Stimulated activated CD4-positive, alpha-beta T cell treated with anti-CD3 and anti-CD28 coated beads, Interleukin-2, amount 100 ng/mL, for 48 hours (primary cell): ENCODE measurements at regions not wholly inside any gene's neighbourhood (a gene's known extent, or its start where the extent isn't known, plus 50 kb on each side); places are given as distances from the start of the nearest gene placed in this dataset.

ENCODE experiments used
- DNase-seq, 2 donors: peaks; one replicate each; pipeline ENCODE4 v3.0.0-alpha.2; 2020

DNA sequence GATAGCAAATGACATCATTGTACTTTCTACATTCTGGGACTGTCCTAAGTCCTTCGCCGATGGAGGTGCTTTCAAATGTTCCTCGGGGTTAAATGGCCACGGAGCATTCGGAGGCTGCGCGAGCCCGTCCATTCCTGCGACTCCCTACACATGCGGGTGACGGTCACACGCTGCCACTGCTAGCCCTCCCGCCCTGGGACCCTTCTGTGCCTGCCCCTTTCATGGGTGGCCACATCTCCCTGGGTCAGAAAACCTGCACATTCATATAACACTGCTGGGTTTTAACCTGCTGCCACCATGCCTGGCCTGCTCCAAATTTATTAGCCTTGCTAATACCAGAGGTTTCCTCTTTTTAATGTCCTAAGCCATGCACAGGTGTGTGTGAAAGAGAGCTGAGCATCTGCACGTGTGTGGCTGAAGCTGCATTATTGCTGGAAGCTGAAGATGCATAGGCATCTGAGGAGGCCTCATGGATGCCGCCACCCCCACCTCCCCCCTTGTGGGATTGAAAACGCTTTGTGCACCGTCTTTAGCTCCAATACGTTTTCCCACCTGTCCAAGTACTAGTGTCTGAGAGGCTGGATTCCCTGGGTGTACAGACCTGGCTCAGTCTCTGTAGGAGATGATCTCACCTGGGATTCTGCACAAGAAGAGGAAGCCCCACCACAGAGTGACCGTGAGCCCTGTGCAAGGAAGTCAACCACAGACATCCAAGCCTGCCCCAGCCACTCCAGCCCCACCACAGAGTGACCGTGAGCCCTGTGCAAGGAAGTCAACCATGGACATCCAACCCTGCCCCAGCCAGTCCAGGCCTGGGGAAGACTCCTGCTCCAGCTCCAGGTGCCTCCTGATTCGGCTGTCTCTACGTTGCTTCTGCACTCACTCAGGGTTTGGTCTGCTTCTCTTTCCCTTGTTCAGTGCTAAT, 626.4 kb downstream of the BRD1 start:
- DNase-seq = no peak

DNA sequence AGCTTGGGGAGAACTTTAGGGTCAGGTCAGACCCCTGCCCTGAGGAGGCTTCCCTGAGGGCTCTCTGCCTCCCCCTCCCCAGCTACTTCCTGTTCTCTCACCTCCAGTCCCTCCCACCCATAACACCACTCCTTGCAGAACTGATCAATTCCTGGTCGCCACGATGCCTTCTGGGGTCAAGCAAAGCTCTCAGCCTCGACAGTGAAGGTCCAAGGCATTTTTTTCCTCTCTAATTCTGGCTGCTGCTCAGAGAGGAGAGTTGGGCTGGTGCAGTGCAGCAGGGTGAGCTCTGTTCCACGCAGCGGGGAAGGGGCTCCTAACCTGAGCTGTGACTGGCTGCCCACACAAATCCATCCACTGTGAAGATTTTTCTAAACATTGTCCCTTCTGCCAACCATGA, 628.4 kb downstream of the BRD1 start:
- no peak for DNase-seq

- DNase-seq = no peak
These were observed 629.0 kb downstream of the BRD1 start for GRCh38 chr22:49198705-49199084.

DNA sequence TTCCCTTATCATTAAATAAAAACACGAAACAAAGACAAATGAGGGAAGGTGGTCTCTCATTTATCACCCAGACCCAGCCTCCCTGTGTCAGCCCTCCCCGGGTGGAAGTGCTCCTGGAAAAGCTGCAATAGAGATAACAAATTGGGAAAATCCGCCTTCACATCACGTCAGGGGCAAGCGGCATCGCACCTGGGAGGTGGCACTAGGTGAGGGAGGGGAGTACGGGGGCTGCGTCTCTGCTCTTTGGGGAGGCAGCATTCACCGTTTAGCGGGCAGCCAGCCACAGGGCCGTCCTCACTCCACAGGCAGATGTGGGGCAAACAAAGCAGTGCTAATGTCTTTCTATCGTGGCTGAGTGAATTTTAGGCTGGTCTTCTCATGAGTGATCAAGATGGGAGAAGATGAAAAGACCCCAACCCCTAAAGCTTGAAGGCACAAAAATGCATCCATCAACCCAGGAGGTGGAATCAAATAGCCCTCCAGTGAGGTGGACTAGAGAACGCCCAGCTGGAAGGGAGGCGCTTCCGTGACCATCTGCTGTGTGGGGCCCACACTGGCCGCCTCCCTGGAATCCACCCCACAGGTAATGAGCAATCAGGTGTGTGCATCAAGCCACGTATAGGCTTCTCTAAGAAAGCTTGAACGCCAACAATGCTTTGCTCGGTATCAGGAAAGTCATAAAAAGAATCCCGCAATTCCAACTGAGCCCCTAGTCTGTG, 629.5 kb downstream of the BRD1 start:
- DNase-seq = no peak

GRCh38 chr22:49197505-49197904, 630.2 kb downstream of the BRD1 start:
- no peak for DNase-seq

- DNase-seq = no peak
These were observed 631.6 kb downstream of the BRD1 start for GRCh38 chr22:49196046-49196511.

- DNase-seq = no peak
These were observed 632.0 kb downstream of the BRD1 start for GRCh38 chr22:49195636-49196035.

DNA sequence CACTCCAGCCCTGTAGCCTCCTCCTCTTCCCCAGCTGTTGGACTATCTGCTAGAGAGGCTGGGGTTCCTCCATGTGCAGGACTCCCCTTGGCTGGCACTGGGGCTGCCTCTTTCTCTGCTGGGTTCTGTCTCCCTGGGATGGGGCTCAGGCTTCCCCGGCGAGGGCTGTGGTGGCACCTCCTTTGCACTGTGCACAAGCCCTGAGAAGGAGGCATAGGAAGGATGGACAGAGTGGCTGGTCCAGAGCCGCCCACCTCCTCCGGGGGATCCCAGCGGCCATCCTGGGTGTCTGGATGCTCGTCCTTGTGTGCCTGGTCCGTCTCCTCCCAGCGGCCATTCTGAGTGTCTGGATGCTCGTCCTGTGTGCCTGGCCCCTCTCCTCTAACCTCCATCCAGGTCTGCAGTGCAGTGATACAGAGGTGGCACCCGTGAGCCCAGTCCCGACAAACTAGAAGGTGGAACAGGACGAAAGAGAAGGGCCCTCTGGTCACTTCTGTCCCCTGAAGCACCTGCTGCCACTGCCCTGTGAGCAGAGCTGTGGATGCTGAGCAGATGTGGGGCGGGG, 633.7 kb downstream of the BRD1 start:
- DNase-seq = no peak

DNA sequence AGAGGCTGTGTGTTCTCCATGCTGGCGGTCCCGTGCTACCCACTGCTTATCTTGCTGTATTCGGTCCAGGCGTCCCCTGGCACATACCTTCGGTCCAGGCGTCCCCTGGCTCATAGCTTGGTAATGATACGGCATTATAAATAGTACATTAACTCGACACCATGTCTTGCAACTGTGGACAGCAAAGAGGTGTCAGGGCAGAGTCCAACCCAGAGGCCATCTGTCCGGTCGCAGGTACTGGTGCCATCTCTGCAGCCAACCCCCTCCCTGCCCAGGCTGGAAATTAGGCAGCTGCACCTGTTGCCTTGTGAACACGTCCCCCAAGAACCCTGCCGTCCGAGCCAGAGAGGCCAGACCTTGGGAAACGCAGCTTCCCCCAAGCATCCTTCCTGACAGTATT, 634.3 kb downstream of the BRD1 start:
- DNase-seq = no peak

DNA sequence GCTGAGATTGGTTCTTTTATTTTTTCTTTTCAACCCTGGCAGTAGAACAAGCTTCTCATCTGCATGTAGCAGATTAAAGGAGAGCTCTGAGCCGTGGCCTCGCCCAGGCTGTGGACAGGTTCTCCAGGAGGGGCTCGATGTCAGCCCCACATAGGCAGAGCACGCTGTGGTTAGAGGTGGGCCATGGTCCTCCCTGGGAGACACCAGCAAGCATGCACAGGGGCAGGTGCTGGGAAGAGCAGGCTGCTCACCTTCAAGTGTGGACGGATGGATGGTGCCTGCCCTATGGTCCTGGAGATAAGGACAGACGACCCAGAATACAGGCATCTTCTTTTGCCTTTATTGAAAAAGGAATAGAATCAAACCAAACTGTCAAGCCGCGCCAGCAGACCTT, 634.8 kb downstream of the BRD1 start:
- DNase-seq = no peak

DNA sequence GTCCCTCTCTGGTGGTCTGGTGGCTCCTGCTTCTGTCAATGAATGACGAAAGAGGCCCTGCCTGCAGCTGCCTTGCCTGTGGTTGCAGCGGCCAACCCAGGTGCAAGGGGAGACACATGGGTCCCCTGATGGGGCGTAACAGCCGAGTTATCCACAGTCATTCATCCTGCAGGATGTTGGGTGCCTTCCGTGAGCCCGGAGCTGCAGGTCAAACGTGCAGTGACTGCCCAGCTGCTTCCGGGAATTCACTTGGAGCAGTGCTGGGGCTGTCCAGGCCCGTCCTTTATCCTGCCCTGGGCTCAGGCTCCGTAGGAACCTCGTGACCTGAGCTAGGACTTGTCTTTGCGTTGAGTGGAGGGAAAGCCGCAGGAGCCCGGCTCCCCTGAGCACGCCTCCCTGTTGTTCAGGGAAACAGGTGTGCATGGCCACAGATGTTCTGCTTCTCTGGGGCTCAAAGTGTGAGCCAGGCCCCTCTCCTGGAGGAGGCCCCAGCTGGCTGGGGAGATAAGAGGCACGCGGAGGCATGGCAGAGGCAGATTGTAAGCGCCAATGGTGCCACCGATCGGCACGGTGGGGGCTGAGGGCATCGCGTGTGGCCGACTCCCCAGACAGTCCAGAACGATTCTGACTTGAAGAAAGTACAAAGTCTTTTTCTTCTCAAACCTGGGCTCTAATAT, 635.4 kb downstream of the BRD1 start:
- no peak for DNase-seq

- DNase-seq = no peak
These were observed 636.1 kb downstream of the BRD1 start for GRCh38 chr22:49191506-49191980.

DNA sequence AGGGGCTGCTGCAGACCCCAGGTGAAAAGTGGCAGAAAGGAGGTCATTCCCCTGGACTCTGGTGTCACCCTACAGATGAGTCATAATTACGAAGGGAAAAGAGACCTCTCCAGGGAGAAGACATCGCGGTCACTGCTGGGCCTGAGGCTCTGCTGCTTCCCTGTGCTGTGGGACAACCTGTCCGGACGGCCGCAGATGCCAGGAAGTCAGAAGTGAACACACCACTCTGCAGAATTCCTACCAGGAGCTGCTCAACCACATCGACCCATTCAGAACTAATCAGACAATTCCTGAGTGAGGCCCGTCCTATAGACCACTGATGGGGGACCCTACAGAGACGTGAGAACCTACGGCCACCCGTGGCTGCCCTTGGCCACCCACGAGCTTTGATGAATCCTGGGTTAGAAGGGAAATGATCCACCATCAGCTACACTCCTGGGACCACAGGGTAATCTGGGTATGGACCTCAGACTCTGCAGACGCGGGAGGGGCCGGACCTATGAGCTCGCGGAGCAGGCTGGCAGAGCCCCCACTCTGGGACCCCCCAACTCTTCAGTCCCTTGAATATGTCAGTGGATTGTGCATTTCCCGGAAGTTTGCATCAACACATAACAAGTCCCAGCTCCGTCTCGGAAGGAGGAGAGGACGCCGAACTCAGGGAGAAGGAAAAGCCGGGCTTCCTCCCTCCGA, 636.7 kb downstream of the BRD1 start:
- no peak for DNase-seq

GRCh38 chr22:49189871-49190270, 637.8 kb downstream of the BRD1 start:
- DNase-seq = no peak

DNA sequence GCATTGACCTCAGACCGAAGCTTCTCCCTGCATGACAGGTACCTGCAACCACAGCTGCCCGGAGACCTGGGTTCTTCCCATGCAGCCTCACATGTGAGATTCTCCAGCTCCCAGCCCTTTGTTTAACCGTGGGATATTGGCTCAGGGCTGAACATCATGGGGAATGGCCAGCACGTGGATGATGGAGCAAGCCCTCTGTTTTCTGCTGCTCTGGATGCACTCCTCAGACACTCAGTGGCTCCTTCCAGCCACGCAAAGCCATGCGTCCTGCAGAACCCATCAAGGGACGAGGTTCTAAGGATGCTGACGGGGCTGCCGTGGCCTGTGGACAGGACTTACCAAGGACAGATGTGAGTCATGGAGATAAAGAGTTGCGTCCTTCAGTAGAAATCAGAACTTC, 639.1 kb downstream of the BRD1 start:
- DNase-seq = no peak

DNA sequence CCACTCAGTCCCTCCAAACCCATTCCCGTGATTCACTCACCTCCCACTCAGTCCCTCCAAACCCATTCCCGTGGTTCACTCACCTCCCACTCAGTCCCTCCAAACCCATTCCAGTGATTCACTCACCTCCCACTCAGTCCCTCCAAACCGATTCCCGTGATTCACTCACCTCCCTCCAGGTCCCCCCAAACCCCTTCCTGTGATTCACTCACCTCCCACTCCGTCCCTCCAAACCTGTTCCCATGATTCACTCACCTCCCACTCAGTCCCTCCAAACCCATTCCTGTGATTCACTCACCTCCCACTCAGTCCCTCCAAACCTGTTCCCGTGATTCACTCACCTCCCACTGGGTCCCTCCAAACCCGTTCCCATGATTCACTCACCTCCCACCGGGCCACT, 639.6 kb downstream of the BRD1 start:
- DNase-seq = no peak

- DNase-seq = no peak
These were observed 640.9 kb downstream of the BRD1 start for GRCh38 chr22:49186762-49187161.

- DNase-seq = no peak
These were observed 641.4 kb downstream of the BRD1 start for GRCh38 chr22:49186293-49186692.

DNA sequence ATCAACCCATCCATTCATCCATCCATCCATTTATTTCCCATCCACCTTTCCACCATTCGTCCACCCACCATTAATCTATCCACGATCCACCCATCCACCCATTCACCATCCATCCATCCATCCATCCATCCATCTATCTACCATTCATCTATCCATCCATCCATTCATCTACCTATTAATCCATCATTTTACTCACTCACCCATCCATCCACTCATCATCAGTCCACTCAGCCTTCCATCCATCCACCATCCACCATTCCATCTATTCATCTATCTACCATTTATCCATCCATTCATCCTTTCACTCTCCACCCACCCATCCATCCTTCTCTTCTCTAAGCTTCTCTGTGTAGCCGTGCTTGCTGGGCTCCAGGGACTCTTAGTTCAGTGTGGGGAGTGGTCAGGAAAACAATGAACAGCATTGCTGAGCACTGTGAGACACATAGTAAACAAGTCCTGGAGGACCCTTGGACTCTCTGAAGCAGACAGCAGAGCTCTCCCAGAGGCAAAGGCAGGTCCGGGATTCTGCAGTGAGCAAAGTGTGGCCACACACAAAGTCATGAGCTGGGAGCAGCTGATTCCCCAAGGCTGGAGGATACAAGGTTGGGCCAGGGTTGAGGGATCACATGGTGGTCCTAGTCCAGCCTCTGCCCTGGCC, 642.2 kb downstream of the BRD1 start:
- no peak for DNase-seq

DNA sequence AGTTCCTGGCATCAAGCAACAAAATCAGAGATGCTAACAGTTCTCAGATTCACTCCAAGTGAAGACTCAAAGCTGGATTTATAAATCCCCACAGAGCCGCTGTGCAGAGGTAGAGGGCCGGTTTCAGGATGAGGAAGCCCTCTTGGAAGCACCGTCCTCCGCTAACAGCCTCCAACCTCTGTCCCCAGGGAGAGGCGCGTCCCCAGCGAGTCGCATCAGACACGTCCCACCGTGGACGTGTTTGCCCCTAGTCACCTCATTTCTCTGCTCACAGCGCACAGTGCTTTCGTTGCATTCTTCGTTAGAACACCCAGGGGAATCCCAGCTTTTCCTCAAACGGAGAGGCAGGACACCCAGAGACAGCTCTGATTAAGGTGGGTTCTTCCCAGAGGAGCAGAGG, 642.9 kb downstream of the BRD1 start:
- no peak for DNase-seq

DNA sequence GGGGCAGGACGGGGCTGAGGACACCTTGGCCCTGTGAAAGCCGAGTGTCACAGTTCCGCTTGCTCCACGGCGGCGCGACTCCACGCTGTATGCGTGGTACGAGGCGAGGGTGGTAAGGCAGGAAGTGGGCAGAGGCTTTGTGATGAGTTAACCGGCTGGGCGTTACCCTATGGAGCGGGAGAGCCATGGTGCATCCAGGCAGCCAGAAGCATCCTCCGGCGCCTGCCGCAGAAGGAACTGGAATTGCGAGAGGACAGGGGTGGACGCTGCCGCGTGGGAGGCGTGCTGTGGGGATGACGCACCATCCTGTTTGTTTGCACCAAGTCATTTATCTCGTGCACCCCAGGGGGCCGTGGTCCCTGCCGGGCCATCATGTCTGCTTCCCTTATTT, 643.9 kb downstream of the BRD1 start:
- DNase-seq = no peak

GRCh38 chr22:49183208-49183825, 644.4 kb downstream of the BRD1 start:
- no peak for DNase-seq
